A549 (cell line): ENCODE measurements at regions not wholly inside any gene's neighbourhood (a gene's known extent, or its start where the extent isn't known, plus 50 kb on each side); places are given as distances from the start of the nearest gene placed in this dataset.

Source experiments
- POLR2A ChIP-seq: IDR thresholded peaks from 2 replicates; pipeline ENCODE4 v1.6.1; 2012; ENCODE audit warnings: mild to moderate bottlenecking, low read length
- TF ChIP-seq, protein P1 (sequence below): fragments of >200 bp; sonication (Bioruptor Twin); formaldehyde crosslinking; IDR thresholded peaks from 3 replicates; pipeline ENCODE4 v1.5.1; 2016

DNA sequence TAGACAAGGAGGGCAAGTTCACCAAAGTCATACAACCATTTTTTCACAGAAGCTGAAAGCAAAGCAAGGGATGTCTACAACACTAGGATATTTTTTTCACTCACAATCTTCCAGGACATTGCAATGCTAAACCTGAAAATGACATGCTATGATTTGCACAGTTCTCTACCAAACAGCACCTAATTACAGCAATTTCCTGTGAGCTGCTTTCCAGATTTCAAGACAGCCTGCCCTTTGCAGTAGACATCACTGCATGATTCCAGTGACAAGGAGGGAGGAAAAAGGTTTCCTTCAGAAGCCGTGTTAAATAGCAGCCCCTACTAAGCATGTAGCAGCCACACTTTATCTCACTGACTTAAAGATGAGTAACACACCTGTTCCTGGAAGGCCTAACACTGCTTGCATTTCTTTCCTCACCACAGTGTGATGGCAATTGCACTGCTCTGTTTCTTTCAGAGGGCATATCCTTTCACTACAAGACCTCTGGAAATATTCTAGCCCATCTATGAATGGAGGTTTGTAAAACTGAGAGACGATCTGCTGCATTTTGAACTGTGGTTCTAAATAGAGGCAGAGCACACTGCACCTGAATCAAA is 97.1 kb downstream of the DUSP10 start:
- TF ChIP-seq, protein P1, sequence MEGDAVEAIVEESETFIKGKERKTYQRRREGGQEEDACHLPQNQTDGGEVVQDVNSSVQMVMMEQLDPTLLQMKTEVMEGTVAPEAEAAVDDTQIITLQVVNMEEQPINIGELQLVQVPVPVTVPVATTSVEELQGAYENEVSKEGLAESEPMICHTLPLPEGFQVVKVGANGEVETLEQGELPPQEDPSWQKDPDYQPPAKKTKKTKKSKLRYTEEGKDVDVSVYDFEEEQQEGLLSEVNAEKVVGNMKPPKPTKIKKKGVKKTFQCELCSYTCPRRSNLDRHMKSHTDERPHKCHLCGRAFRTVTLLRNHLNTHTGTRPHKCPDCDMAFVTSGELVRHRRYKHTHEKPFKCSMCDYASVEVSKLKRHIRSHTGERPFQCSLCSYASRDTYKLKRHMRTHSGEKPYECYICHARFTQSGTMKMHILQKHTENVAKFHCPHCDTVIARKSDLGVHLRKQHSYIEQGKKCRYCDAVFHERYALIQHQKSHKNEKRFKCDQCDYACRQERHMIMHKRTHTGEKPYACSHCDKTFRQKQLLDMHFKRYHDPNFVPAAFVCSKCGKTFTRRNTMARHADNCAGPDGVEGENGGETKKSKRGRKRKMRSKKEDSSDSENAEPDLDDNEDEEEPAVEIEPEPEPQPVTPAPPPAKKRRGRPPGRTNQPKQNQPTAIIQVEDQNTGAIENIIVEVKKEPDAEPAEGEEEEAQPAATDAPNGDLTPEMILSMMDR: no peak
- no peak for TF ChIP-seq POLR2A
